AG09309 (cell line): ENCODE measurements at regions not wholly inside any gene's neighbourhood (a gene's known extent, or its start where the extent isn't known, plus 50 kb on each side); places are given as distances from the start of the nearest gene placed in this dataset.
"Not testable (repeated sequence)": the region's sequence is repeated elsewhere in the genome, so short reads cannot be mapped to it uniquely, and the experiment has no call there.

Experiments
- DNase-seq: peaks from one replicate; pipeline ENCODE4 v3.0.0-alpha.2; 2010; ENCODE audit warnings: low read depth
- H3K4me3 ChIP-seq: 2 replicates; pipeline ENCODE4 v1.5.1; 2011; ENCODE audit warnings: mild to moderate bottlenecking, low read depth, low read length, moderate library complexity; ENCODE audit not compliant: control insufficient read depth
- TF ChIP-seq, protein P1 (sequence below): IDR thresholded peaks from 2 replicates; pipeline ENCODE4 v1.5.1; 2011; ENCODE audit warnings: mild to moderate bottlenecking, low read depth, low read length, inconsistent platforms; ENCODE audit not compliant: insufficient read depth, control insufficient read depth; ENCODE audit errors: missing control alignments

DNA sequence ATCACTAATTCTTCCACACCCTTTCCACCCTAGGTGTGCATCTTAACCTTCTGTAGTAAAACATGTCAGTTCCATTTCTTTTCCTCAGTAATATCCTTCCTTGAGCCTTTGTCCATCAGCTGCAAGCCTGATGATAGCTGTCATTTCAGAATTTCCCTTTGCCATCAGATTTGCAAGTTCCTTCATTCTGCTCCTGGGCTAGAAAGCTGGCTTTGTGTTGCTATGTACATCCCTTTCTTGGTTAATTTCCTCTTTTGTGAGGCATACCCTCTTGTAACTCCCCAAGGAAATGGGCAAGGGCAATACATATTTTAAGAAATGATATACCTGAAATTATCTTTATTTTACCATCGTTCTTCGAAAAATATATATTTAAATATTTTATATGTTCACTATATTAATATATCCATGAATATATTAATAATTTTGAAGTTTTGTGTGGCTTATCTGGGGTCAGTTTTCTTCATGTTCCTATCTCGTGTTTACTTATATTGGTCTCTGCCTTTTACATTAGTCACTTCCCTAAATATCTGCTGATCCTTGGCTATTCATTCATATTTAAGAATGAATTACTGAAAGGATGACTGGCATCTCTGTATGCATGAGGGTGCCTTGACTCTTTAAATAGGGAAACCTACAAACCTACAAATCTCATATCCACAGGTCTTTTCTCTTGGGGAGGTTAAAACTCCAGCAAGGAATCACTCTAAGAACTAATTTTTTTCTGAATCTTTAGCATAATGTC lies 143.8 kb downstream of the ZNF22 start:
- DNase-seq: no peak
- TF ChIP-seq, protein P1, sequence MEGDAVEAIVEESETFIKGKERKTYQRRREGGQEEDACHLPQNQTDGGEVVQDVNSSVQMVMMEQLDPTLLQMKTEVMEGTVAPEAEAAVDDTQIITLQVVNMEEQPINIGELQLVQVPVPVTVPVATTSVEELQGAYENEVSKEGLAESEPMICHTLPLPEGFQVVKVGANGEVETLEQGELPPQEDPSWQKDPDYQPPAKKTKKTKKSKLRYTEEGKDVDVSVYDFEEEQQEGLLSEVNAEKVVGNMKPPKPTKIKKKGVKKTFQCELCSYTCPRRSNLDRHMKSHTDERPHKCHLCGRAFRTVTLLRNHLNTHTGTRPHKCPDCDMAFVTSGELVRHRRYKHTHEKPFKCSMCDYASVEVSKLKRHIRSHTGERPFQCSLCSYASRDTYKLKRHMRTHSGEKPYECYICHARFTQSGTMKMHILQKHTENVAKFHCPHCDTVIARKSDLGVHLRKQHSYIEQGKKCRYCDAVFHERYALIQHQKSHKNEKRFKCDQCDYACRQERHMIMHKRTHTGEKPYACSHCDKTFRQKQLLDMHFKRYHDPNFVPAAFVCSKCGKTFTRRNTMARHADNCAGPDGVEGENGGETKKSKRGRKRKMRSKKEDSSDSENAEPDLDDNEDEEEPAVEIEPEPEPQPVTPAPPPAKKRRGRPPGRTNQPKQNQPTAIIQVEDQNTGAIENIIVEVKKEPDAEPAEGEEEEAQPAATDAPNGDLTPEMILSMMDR: no peak
- H3K4me3 ChIP-seq: no peak overlapping the region

DNA sequence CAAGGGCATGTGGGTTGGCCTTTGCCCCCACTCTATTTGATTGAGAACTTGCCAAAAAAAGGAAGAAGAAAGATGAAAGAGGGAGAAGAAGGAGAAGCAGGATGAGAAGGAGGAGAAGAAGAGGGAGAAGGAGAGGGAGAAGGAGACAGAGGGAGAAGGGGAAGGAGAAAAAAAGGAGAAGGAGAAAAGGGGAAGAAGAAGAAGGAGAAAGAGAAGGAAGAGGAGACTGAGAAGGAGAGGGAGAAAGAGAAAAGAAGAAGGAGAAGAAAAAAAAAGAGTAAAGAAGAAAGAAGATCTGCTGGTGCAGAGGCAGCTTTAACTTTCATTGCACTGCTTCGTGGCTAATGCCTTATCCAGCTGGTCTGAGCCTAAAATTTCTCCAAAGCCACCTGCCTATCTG lies 144.4 kb downstream of the ZNF22 start:
- not testable (repeated sequence) for DNase-seq, H3K4me3 ChIP-seq

DNA sequence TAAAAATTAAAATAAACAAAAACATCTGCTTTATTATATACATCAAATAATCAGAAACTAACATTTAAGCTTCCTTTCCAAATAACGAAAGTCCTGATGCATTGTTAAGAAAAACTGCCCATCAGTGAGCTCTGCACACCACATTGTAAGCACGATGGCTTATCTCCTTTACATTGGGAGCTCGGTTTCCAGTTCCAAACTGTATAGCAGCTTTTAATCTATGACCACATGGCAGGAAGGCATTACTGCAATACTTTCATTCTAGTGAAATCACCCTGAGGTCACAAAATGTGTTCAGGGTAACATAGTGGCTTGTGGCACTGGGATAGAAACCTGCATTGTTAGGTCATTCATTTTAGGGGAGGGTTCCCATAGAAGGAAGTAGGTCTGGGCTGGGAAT lies 146.3 kb downstream of the ZNF22 start:
- DNase-seq: no peak
- H3K4me3 ChIP-seq: no peak overlapping the region
- TF ChIP-seq, protein P1: no peak

DNA sequence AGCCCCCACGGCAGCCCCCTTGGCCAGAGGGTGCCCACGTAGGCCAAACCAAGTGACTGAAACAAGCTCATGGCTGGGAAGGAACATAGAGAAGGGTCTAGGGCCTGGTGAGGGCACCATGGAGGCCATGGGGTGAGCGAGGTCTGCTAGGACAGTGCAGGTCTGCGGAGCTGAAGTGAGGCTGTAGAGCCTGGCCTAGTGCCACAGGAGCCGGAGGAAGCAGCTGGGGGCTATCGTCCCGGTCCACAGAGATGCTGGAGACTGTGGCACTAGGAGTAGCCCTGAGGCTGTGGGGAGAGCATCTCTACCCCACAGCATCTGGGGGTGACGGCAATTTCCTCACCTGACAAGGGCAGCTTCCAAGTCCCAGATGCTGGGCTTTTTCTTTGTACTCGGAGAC lies 150.3 kb downstream of the ZNF22 start:
- no peak for DNase-seq
- H3K4me3 ChIP-seq: no peak overlapping the region

DNA sequence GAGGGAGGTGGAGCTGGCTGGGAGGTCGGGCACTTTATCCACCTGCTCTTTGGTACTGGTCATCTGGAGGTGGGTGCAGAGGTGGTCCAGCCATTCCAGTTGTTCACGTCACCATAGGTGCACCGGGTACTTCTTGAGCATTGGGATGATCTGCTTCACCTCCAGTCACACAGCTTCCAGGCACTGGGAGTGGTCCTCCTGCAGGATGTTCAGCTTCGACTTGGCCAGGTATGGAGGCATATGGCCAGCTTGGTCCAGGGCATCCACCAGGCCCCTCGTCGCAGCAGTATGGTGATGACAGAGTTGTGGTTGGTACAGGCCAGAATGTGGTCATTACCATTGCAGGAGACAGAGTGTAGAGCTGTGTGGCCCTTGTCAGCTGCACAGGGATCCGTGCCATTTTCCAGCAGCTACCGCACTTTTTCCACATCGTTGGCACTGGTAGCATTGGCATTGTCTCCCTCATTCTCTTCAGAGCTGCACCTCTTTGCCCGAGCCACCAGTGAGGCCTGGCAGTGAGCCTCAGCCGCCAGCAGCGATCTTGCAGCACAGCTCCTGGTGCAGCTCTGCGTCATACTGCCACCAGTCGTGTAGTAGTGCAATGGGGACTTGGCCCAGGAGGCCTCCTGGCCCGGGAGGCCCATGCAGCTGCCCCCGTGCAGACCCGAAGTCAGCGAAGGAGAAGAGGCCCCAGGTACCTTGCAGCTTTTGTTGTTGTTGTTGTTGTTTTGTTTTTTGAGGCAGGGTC lies 150.9 kb downstream of the ZNF22 start:
- no peak for DNase-seq
- no peak overlapping the region for H3K4me3 ChIP-seq
- TF ChIP-seq, protein P1: no peak

More for the DNA sequence above, 150.3 kb downstream of the ZNF22 start:
- TF ChIP-seq, protein P1: no peak

DNA sequence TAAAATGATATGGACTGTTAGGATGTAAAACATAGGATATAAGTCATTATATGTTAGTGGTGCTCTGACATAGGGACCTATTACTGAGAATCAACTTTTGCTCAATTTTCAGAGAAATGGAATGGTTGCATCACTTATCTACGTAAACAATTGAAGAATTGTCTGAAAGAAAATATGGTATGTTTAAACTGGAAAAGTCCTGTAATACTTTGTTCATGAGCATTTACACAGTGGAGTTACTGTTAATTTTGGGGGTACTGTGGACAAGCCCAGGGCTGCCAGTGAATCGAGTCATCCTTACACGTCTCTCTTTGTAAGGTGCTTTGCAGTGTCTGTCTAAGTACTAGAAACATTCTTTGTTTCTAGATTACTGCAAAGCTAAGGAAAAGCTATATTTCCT lies 152.0 kb downstream of the ZNF22 start:
- no peak for DNase-seq
- TF ChIP-seq, protein P1: no peak
- H3K4me3 ChIP-seq: no peak overlapping the region

DNA sequence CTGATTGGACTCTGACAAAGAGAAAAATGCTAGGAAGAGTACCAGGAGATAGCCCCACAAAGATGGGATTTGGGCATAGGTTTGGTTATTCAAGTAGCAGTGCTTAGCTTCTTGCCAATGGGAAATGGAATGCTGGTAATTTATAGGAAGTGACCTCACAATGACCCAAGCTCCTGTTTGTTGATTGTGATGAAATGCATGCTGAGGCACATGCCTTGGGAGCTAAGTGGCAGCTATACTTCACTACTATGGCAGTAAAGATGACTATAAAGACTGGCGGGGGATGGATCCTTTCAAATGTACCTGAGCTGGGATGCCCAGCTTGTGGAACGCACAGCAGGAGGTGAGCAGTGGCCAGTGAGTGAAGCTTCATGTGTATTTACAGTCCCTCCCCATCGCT lies 153.8 kb downstream of the ZNF22 start:
- DNase-seq: no peak
- no peak overlapping the region for H3K4me3 ChIP-seq
- TF ChIP-seq, protein P1: no peak
